MM.1S (cell line): ENCODE measurements at regions not wholly inside any gene's neighbourhood (a gene's known extent, or its start where the extent isn't known, plus 50 kb on each side); places are given as distances from the start of the nearest gene placed in this dataset.
"Not testable (repeated sequence)": the region's sequence is repeated elsewhere in the genome, so short reads cannot be mapped to it uniquely, and the experiment has no call there.

ENCODE experiments used
- DNase-seq: peaks from one replicate; pipeline ENCODE4 v3.0.0-alpha.2; 2015
- H2AFZ ChIP-seq: fragments of 300-600 bp; sonication (generic); 2 replicates; pipeline ENCODE4 v1.6.0; 2016; ENCODE audit warnings: antibody characterized with exemption, low read length
- H3F3A ChIP-seq: fragments of 300-600 bp; sonication (generic); 2 replicates; pipeline ENCODE4 v1.6.1; 2016; ENCODE audit warnings: mild to moderate bottlenecking, antibody characterized with exemption, low read length, moderate library complexity, mixed read lengths; ENCODE audit not compliant: insufficient read depth
- H3K27ac ChIP-seq: fragments of 300-600 bp; sonication (generic); 2 replicates; pipeline ENCODE4 v1.5.1; 2016; ENCODE audit warnings: mild to moderate bottlenecking, low read length
- H3K27me3 ChIP-seq: fragments of 300-600 bp; sonication (generic); replicated peaks from 2 replicates; pipeline ENCODE4 v1.6.0; 2016; ENCODE audit warnings: low read length; ENCODE audit not compliant: insufficient read depth
- H3K36me3 ChIP-seq: fragments of 300-600 bp; sonication (generic); replicated peaks from 2 replicates; pipeline ENCODE4 v1.6.1; 2016; ENCODE audit warnings: mild to moderate bottlenecking, low read length, mixed read lengths; ENCODE audit not compliant: insufficient read depth
- H3K4me1 ChIP-seq: fragments of 300-600 bp; sonication (generic); 2 replicates; pipeline ENCODE4 v1.6.1; 2016; ENCODE audit warnings: low read length, mixed read lengths
- H3K4me2 ChIP-seq: fragments of 300-600 bp; sonication (generic); 2 replicates; pipeline ENCODE4 v1.6.0; 2016; ENCODE audit warnings: low read depth, low read length
- H3K4me3 ChIP-seq: fragments of 300-600 bp; sonication (generic); 2 replicates; pipeline ENCODE4 v1.5.1; 2016; ENCODE audit warnings: low read length, mixed read lengths
- H3K79me2 ChIP-seq: fragments of 300-600 bp; sonication (generic); 2 replicates; pipeline ENCODE4 v1.6.1; 2016; ENCODE audit warnings: mixed run types, low read length, mixed read lengths
- H3K9ac ChIP-seq: fragments of 300-600 bp; sonication (generic); 2 replicates; pipeline ENCODE4 v1.6.1; 2016; ENCODE audit warnings: low read length, mixed read lengths
- H3K9me2 ChIP-seq: fragments of 300-600 bp; sonication (generic); replicated peaks from 2 replicates; pipeline ENCODE4 v1.6.1; 2016; ENCODE audit warnings: mild to moderate bottlenecking, low read length, mixed read lengths; ENCODE audit not compliant: insufficient read depth
- H3K9me3 ChIP-seq: fragments of 300-600 bp; sonication (generic); replicated peaks from 2 replicates; pipeline ENCODE4 v1.6.1; 2016; ENCODE audit warnings: mild to moderate bottlenecking, low read length, mixed read lengths; ENCODE audit not compliant: insufficient read depth
- H4K20me1 ChIP-seq: fragments of 300-600 bp; sonication (generic); 2 replicates; pipeline ENCODE4 v1.6.1; 2016; ENCODE audit warnings: mild to moderate bottlenecking, low read length, moderate library complexity, mixed read lengths; ENCODE audit not compliant: insufficient read depth
- EZH2 ChIP-seq: fragments of 300-600 bp; sonication (generic); optimal IDR thresholded peaks from 2 replicates; pipeline ENCODE3; 2017; ENCODE audit warnings: low read depth, mild to moderate bottlenecking, antibody characterized with exemption, low read length, mixed read lengths
- EZH2phosphoT487 ChIP-seq: fragments of 300-600 bp; sonication (generic); IDR thresholded peaks from 2 replicates; pipeline ENCODE4 v1.6.1; 2018; ENCODE audit warnings: antibody characterized with exemption, low read length
- TF ChIP-seq, protein P1 (sequence below): fragments of 300-600 bp; sonication (generic); IDR thresholded peaks from 2 replicates; pipeline ENCODE4 v1.5.1; 2016; ENCODE audit warnings: antibody characterized with exemption, low read length, mixed read lengths

DNA sequence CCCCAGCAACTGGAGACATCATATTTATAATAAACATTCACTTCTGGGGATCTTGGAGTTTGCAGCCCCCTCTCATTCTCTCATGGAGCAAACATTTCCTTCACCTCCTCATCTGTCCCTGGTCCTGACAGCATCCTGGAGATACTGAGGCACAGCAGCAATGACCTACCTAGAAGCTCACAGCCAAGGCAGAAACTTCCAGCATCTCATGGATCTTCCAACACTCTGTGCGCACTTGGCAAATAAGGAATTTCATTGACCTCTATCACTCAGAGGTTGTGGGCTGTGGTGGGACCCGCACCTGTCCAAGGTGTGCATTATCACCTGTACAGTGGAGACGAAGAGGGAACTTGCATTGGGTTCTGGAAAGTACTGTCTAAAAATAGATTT is 109.8 kb downstream of the GGTLC2 start:
- peak overlapping the region; percentile 60; the same call in 1 of the 2 replicates for H3K27ac ChIP-seq
- H3K79me2 ChIP-seq, result no peaks in the 10 kb centered on the region
- H3K27me3 ChIP-seq, result no peaks in the 10 kb centered on the region
- no peaks in the 10 kb centered on the region for H3K9me2 ChIP-seq
- H3K36me3 ChIP-seq, result no peaks in the 10 kb centered on the region
- DNase-seq, result no peak
- peaks cover 54% of the 10 kb centered on the region for H3K4me1 ChIP-seq
- TF ChIP-seq EZH2phosphoT487 (no peak), EZH2 (no peak)
- TF ChIP-seq, protein P1, sequence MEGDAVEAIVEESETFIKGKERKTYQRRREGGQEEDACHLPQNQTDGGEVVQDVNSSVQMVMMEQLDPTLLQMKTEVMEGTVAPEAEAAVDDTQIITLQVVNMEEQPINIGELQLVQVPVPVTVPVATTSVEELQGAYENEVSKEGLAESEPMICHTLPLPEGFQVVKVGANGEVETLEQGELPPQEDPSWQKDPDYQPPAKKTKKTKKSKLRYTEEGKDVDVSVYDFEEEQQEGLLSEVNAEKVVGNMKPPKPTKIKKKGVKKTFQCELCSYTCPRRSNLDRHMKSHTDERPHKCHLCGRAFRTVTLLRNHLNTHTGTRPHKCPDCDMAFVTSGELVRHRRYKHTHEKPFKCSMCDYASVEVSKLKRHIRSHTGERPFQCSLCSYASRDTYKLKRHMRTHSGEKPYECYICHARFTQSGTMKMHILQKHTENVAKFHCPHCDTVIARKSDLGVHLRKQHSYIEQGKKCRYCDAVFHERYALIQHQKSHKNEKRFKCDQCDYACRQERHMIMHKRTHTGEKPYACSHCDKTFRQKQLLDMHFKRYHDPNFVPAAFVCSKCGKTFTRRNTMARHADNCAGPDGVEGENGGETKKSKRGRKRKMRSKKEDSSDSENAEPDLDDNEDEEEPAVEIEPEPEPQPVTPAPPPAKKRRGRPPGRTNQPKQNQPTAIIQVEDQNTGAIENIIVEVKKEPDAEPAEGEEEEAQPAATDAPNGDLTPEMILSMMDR, result no peak
- no peak overlapping the region for H2AFZ ChIP-seq
- no peaks in the 10 kb centered on the region for H4K20me1 ChIP-seq
- no peak overlapping the region for H3K4me3 ChIP-seq
- H3K9ac ChIP-seq, result no peak overlapping the region
- H3K9me3 ChIP-seq, result no peaks in the 10 kb centered on the region
- H3F3A ChIP-seq, result peaks cover 23% of the 10 kb centered on the region
- H3K4me2 ChIP-seq, result no peak overlapping the region

- no peak for TF ChIP-seq EZH2phosphoT487
- Histone ChIP-seq H3K79me2 (no peaks in the 10 kb centered on the region), H3K36me3 (no peaks in the 10 kb centered on the region), H3F3A (peaks cover 17% of the 10 kb centered on the region), H2AFZ (no peak overlapping the region), H3K9ac (no peak overlapping the region), H3K27ac (peak overlapping the region; percentile 94; the same call in 1 of the 2 replicates), H3K9me2 (no peaks in the 10 kb centered on the region), H3K4me3 (no peak overlapping the region), H4K20me1 (no peaks in the 10 kb centered on the region), H3K4me2 (no peak overlapping the region), H3K4me1 (peaks cover 46% of the 10 kb centered on the region), H3K9me3 (no peaks in the 10 kb centered on the region), H3K27me3 (no peaks in the 10 kb centered on the region)
- DNase-seq, result no peak
Measured at GRCh38 chr22:22754961-22755777, 110.8 kb downstream of the GGTLC2 start.

DNA sequence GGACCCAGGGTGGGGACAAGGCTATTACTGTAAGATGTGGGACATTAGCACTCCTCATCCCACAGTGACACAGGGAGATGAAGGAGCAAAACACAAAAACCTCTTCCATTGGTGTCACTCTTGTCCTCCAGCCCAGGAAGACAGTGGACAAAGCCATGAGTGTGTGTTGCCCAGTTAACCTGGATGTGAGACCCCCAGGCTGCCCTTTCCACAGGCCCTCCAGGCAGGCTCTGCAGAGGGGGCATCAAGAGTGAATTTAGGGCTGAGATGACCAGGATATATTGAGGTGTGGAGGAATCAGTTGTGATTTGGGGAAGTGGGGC is 111.3 kb downstream of the GGTLC2 start:
- Histone ChIP-seq H3K9ac (peak overlapping the region; percentile 46; the same call in 1 of the 2 replicates), H3K27me3 (no peaks in the 10 kb centered on the region), H4K20me1 (no peaks in the 10 kb centered on the region), H3K4me3 (no peak overlapping the region), H3K9me3 (no peaks in the 10 kb centered on the region), H3K79me2 (no peaks in the 10 kb centered on the region), H3F3A (peaks cover 17% of the 10 kb centered on the region), H3K9me2 (no peaks in the 10 kb centered on the region), H3K27ac (peak overlapping the region; percentile 94; the same call in 1 of the 2 replicates), H2AFZ (no peak overlapping the region), H3K36me3 (no peaks in the 10 kb centered on the region), H3K4me1 (peaks cover 46% of the 10 kb centered on the region), H3K4me2 (no peak overlapping the region)
- TF ChIP-seq, protein P1, result no peak
- no peak for TF ChIP-seq EZH2phosphoT487
- TF ChIP-seq EZH2, result no peak
- no peak for DNase-seq

- H3K9ac ChIP-seq, result peak overlapping the region; percentile 46; the same call in 1 of the 2 replicates
- no peak overlapping the region for H3K4me3 ChIP-seq
- no peak overlapping the region for H2AFZ ChIP-seq
- no peaks in the 10 kb centered on the region for H3K9me2 ChIP-seq
- H3K36me3 ChIP-seq, result no peaks in the 10 kb centered on the region
- peak overlapping the region; percentile 37; the same call in 1 of the 2 replicates for H3K4me2 ChIP-seq
- H4K20me1 ChIP-seq, result no peaks in the 10 kb centered on the region
- no peak for TF ChIP-seq EZH2phosphoT487
- TF ChIP-seq, protein P1, result no peak
- TF ChIP-seq EZH2, result no peak
- H3K27ac ChIP-seq, result peak overlapping the region; percentile 94
- DNase-seq, result peak; percentile 38
- H3F3A ChIP-seq, result peaks cover 17% of the 10 kb centered on the region
- peaks cover 44% of the 10 kb centered on the region for H3K4me1 ChIP-seq
- no peaks in the 10 kb centered on the region for H3K9me3 ChIP-seq
- H3K27me3 ChIP-seq, result no peaks in the 10 kb centered on the region
- no peaks in the 10 kb centered on the region for H3K79me2 ChIP-seq
Measured at GRCh38 chr22:22756109-22756508, 111.7 kb downstream of the GGTLC2 start.

- H4K20me1 ChIP-seq, H3K9me2 ChIP-seq, H3K9me3 ChIP-seq, H2AFZ ChIP-seq, DNase-seq, H3K4me3 ChIP-seq, H3K36me3 ChIP-seq, H3K79me2 ChIP-seq, H3K27me3 ChIP-seq: not testable (repeated sequence)
- H3K9ac ChIP-seq, result peak overlapping the region; percentile 46; the same call in 1 of the 2 replicates
- peak overlapping the region; percentile 37; the same call in 1 of the 2 replicates for H3K4me2 ChIP-seq
- peak overlapping the region; percentile 94 for H3K27ac ChIP-seq
- peaks cover 42% of the 10 kb centered on the region for H3K4me1 ChIP-seq
- H3F3A ChIP-seq, result peaks cover 17% of the 10 kb centered on the region
Measured at GRCh38 chr22:22756551-22757201, 112.3 kb downstream of the GGTLC2 start.
